GM23248 (cell line): ENCODE measurements at regions not wholly inside any gene's neighbourhood (a gene's known extent, or its start where the extent isn't known, plus 50 kb on each side); places are given as distances from the start of the nearest gene placed in this dataset.

Experiments
- EZH2 ChIP-seq: fragments of 200-600 bp; sonication (generic); IDR thresholded peaks from 2 replicates; pipeline ENCODE4 v1.6.1; 2018; ENCODE audit warnings: antibody characterized with exemption, mild to moderate bottlenecking; ENCODE audit not compliant: insufficient read depth, poor library complexity, severe bottlenecking
- EZH2phosphoT487 ChIP-seq: fragments of 200-600 bp; sonication (generic); IDR thresholded peaks from 2 replicates; pipeline ENCODE4 v1.6.1; 2018; ENCODE audit warnings: antibody characterized with exemption, moderate library complexity, mild to moderate bottlenecking, low read depth; ENCODE audit not compliant: insufficient read depth

DNA sequence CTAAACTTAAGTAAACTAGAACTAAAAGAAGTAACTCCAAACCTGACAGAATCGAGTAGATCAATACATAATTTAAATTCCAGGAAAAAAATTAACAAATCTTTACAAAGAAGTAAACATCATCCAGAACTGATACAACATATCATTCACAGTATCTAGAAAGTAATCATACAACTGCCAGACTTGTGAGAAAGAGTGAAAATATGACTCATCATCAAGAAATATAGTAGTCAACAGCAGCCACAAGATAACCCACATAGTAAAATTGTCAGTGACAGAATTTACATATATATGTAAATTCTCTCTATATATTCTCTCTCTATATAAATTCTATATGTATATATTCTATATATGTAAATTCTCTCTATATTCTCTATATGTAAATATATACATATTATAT is 242.8 kb upstream of the RGS17 start:
- TF ChIP-seq EZH2, result no peak
- TF ChIP-seq EZH2phosphoT487, result no peak
